ENCODE measurements at regions not wholly inside any gene's neighbourhood (a gene's known extent, or its start where the extent isn't known, plus 50 kb on each side); places are given as distances from the start of the nearest gene placed in this dataset.

GRCh38 chr15:79602731-79603130 lies 170.6 kb downstream of the MINAR1 start:
- H3K27ac ChIP-seq: no peak overlapping the region
- no peak for DNase-seq
- H3K27me3 ChIP-seq (replicated peaks in 1 of 7): peaks cover 0 to 31% (median 0%) of the 10 kb centered on the region in 7 donors
- no peaks in the 10 kb centered on the region for H3K9me3 ChIP-seq
- intact Hi-C loops (cut with DNase I; ENCODE audit: low total_unique reads): no loop called here
- H3K4me3 ChIP-seq: no peak overlapping the region
- TF ChIP-seq POLR2A (IDR thresholded peaks at IDR 0.05): no peak
- TF ChIP-seq CTCF (IDR thresholded peaks at IDR 0.05 in 8 of 11, conservative IDR thresholded peaks at IDR 0.05 in 3 of 11): no peak
- TF ChIP-seq POLR2AphosphoS5 (IDR thresholded peaks at IDR 0.05): no peak
- no peaks in the 10 kb centered on the region for H3K4me1 ChIP-seq
- H3K36me3 ChIP-seq: no peaks in the 10 kb centered on the region

DNA sequence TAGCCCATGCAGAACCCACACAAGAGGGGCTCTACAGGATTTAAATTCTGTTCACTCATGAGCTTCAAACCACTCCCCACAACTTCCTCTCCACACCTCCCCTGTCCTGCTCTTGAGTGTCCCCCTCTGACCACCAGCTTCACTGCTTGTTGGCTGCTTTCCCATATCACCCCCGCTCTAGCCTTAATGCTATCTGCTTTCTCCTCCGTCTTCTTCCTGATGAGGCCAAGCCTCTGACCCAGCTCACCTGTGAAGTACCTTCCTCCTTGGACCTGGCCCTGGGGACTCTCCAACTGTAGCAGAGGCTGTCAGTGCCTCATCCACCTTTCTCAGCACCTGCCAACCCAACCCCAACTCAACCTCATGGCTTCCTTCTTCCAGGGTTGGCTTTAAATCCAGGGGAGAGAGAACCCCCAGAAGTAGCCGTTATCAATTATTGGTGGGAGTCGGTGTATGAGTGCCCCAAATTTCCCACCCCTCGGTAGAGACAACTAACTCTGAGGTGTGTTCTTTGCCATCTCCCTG lies 174.8 kb downstream of the MINAR1 start:
- Histone ChIP-seq H3K36me3 (no peaks in the 10 kb centered on the region), H3K27me3 (replicated peaks in 1 of 7) (peaks cover 0 to 22% (median 0%) of the 10 kb centered on the region in 7 donors), H3K9me3 (no peaks in the 10 kb centered on the region), H3K4me3 (no peak overlapping the region), H3K4me1 (no peaks in the 10 kb centered on the region), H3K27ac (no peak overlapping the region)
- intact Hi-C loops (cut with DNase I; ENCODE audit: low total_unique reads): no loop called here
- no peak for DNase-seq
- TF ChIP-seq CTCF (IDR thresholded peaks at IDR 0.05 in 8 of 11, conservative IDR thresholded peaks at IDR 0.05 in 3 of 11): no peak
- no peak for TF ChIP-seq POLR2AphosphoS5 (IDR thresholded peaks at IDR 0.05)
- TF ChIP-seq POLR2A (IDR thresholded peaks at IDR 0.05): no peak
- 86 to 97% (median 91%) methylated on average over 5 of the region's 5 CpGs for WGBS, 5 donors

DNA sequence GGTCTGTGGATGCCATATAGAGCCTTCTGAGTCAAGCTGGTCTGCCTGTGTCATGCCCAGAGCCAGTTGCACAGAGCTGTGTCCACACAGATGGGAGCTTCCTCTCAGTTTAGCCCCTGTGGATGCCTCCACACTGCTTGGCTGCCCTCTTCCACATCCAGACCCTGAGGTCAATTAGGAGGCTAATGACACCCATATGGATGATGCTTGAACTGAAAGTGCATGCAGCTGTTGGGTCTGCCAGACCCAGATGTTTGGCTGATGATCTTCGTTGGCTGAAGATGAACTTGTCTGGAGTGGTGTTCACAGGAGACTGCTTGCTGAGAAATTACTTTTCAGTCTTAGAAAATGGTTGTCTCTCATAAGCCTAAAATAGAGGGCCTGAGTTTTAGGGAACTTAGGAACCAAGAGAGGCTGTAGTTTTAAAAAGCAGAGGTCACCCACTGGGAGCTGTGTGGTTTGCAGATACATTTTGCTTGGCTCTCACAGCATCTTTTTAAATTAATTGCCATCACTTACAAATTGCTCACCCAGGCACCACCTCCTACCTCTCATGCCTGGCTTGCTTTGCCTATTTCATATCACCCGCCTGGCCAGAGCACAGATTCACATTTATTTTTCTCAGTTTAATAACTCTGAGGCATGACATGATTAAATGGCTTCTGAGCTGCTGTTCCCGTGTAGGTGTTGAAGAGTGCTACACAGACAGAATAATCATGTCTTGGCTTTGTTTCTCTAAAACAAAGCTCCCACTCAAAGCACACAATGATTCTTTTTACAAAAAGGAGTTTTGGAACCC lies 176.1 kb downstream of the MINAR1 start:
- WGBS, 5 donors: 75 to 85% (median 81%) methylated on average over 3 of the region's 3 CpGs
- Histone ChIP-seq H3K9me3 (no peaks in the 10 kb centered on the region), H3K27ac (no peak overlapping the region), H3K4me1 (no peaks in the 10 kb centered on the region), H3K36me3 (no peaks in the 10 kb centered on the region), H3K4me3 (no peak overlapping the region), H3K27me3 (replicated peaks in 1 of 7) (peaks cover 0 to 31% (median 0%) of the 10 kb centered on the region in 7 donors)
- intact Hi-C loops (cut with DNase I; ENCODE audit: low total_unique reads): no loop called here
- DNase-seq: no peak
- TF ChIP-seq CTCF (IDR thresholded peaks at IDR 0.05 in 8 of 11, conservative IDR thresholded peaks at IDR 0.05 in 3 of 11) (no peak), POLR2A (IDR thresholded peaks at IDR 0.05) (no peak), POLR2AphosphoS5 (IDR thresholded peaks at IDR 0.05) (no peak)

DNA sequence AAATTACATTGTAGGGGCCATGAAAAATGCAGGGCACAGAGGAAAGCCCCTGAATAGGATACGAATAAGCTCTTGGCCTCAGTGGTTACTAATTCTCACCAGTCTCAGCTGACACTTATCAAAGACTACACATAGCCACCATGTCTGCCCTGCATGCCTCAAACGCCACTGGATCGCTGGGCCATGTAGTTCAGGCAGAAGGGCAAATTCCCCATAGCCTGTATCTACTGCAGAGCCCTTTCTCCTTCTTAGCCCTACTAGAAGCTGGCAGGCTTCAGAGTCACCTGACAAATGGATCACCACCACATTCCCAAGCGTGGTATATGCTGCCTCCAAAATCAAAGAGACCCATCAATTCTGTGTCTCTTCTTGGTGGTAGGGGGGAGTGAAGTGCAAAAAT lies 177.4 kb downstream of the MINAR1 start:
- DNase-seq: no peak
- Histone ChIP-seq H3K4me1 (no peaks in the 10 kb centered on the region), H3K9me3 (no peaks in the 10 kb centered on the region), H3K4me3 (no peak overlapping the region), H3K27ac (no peak overlapping the region), H3K36me3 (no peaks in the 10 kb centered on the region), H3K27me3 (replicated peaks in 1 of 7) (peaks cover 0 to 31% (median 0%) of the 10 kb centered on the region in 7 donors)
- 76 to 89% (median 85%) methylated on average over 4 of the region's 4 CpGs for WGBS, 5 donors
- TF ChIP-seq CTCF (IDR thresholded peaks at IDR 0.05 in 8 of 11, conservative IDR thresholded peaks at IDR 0.05 in 3 of 11) (no peak), POLR2AphosphoS5 (IDR thresholded peaks at IDR 0.05) (no peak), POLR2A (IDR thresholded peaks at IDR 0.05) (no peak)
- intact Hi-C loops (cut with DNase I; ENCODE audit: low total_unique reads): no loop called here
